HG03457 (cell line): ENCODE measurements at regions not wholly inside any gene's neighbourhood (a gene's known extent, or its start where the extent isn't known, plus 50 kb on each side); places are given as distances from the start of the nearest gene placed in this dataset.

Experiments used
- ATAC-seq: cut with Tn5 transposase; IDR thresholded peaks from one replicate; pipeline ENCODE4 v1.9.1; 2021; ENCODE audit warnings: moderate number of reproducible peaks; ENCODE audit not compliant: unreplicated experiment

DNA sequence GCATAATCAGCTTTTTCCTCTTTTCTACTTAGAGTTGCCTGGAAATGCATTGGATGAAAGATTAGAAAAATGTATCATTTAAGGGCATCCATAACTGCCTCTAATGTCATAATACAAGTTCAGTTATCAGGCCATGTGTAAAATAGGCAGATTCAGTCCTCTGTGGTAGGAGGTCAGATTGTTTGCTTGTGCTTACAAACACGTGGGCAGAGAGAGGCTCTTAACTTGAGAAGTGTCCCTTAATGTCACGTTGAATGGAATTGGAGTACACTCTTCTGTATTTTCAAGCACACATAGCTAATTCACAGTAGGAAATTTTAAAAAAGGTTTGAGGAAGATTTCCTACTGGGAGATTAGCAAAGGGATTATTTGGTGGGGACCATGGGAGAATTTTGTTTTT, 359.8 kb upstream of the MTPN start:
- ATAC-seq: no peak

DNA sequence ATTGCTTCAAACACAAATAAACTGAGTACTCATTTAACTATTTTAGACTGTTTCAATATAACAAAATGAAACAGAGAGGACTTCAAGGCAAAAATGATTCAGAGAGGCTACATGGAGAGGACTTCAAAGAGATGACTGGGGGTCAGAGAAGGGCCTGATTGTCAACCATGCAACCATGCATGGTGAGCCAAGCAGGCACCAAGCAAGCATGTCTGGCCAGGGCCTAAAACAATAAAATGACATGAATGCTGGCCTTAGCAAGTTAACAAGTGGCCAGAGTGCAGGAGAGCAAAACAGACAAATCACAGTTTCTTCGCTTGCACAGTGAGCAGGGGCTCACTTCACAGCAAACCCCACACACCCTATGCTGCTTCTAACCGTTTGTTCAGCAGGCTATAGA, 356.5 kb upstream of the MTPN start:
- ATAC-seq: no peak

- no peak for ATAC-seq
Measured at GRCh38 chr7:136326045-136326609, 349.0 kb upstream of the MTPN start.

DNA sequence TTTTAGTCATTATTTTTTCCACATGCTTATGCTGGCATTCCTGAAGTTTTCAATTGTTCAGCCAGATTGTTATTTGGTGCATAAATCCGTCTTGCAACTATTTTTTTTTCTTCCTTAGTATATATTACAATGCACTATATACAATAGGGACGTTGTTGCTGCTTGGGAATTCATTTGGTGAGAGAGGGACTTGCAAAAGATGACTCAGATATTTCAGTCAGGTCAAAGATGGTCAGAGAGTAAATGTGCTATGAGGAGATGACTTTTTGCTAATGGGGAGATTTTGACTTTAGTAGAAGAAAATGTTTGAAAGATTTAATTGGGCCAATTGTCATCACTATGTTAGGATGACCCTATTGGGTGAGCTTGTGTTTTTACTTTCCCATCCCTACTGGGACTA, 348.4 kb upstream of the MTPN start:
- ATAC-seq: no peak

DNA sequence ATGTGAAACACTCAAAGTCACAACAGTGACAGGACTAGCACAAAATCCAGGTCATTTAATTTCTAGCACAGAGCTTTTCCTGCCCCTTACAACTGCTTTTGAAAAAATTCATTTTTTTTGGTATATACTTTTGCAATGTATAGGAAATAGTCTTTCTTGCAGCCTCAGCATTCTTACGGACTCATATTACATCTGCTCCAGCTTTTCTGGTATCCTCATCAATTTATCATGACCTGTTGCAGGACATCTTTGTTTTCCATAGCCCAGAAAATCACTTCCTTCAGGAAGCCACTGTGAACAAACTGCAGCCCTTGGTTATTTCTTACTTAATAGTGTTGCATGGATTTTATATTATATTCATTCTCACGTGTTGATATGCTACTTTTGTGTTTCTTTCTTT, 347.9 kb upstream of the MTPN start:
- ATAC-seq: no peak

- ATAC-seq: no peak
Measured at GRCh38 chr7:136324073-136324704, 347.0 kb upstream of the MTPN start.

- ATAC-seq: peak; percentile 79
Measured at GRCh38 chr7:136312592-136312991, 335.4 kb upstream of the MTPN start.

DNA sequence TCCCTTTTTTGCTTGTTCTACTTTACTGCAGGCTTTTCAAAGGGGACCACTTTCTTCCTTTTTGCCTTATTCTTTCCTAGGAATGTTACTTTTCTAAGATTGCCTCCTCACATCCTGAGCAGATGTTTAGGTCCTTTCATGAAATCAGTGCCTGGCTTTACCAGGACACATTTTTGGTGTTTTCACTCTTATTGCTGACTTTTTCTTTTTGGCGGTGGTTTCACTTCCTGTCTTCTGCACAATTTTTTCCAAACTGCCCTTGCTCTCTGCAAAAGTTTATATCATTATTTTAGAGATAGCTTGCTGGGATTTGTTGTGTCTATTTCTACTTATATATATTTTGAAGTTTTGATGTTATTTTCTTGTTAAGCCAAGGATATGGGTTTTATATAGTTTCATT, 332.2 kb upstream of the MTPN start:
- ATAC-seq: no peak

DNA sequence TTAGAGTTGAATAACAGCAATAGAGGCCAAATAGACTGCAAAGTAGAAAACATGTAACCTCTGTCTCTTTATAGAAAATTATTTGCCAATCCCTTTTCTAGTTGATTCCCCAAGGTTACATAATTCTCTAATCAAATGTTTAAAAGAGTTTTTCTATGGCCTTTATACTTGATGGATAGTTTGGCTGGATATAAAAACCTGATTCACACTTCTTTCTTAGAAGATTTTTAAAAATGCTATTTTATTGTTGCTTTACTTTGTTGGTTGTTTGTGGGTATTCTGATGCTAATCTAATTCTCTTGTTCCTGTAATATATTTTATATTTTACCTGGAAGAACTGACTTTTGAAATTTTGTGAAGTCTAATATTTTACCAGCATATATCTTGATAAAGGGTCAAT, 331.1 kb upstream of the MTPN start:
- ATAC-seq: no peak

DNA sequence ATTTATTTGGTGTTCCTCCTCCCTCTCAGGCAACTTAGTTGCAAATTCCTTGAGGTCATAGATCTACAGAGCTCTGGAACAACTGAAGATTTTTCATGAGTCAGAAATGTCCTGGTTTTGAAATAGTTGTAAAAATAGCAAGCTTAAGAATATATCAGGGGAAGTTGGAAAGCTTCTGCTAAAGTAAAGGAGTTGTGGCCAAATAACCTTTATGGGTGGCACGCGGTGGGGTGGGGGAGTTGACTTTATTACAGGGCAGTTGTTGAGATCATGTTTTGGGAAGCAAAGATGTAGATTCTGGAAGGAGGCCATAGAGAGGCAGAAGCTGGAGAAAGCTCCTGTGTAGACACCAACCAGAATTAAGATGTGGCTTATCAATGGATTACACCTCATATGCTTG, 326.0 kb upstream of the MTPN start:
- no peak for ATAC-seq

DNA sequence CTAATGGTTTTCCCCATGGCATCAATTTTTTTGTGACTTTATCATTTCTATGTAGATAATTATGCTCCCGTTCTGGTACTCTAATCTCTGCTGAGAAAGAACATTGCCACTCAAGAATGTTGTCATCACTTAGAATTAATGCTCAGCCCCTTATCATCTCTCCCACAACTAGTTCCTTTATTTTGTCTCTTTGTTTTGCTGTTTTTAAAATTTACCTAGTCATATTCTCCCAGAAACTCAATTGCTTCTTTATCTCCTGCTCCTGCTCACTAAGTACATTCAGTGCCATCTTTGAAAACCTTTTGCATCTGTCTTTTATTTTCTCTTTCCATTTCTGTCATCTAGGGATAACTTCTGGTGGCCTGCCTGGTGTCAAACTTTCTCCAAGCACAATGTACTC, 324.9 kb upstream of the MTPN start:
- ATAC-seq: no peak

- no peak for ATAC-seq
Measured at GRCh38 chr7:136294977-136295376, 317.8 kb upstream of the MTPN start.

DNA sequence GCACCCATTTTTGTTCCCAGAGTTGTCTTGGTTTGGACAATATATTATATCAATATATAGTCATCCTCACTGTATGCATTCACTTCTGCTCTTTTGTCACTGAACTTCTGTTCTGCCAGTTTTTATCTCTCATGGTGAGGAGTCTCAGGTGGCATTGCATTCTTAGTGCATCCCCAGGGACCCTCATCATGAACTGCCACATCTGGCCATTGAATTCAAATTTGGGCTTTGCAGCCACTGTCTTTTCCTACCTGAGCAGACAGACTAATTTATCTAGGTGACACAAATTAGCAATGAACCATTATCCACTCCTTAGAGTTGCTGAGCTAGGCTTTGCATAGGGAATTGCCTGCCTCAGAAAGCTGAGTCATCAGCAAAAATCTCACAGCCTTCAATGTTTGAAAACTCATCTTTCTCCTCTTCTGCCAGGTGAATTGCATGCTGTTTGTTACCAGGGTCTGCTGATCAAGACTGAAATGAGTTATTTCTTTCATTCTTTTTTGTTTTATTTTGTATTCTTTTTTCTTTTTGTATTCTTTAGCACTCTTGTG, 316.8 kb upstream of the MTPN start:
- ATAC-seq: peak; percentile 9

DNA sequence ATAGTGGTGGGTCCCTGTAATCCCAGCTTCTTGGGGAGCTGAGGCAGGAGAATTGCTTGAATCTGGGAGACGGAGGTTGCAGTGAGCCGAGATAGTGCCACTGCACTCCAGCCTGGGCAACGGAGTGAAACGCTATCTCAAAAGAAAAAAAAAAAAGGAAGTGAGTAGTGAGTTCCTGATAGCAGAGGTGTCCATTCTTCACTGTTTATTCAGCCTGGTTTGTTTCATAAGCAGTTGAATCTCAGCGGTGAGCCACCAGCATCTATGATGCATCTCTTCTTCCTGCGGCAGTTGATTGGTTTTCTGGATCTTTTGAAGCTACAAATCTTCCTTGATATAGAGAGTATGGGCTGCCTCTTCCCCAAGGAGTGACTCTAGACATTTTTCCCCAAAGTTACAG, 316.1 kb upstream of the MTPN start:
- ATAC-seq: peak; percentile 96

GRCh38 chr7:136292365-136292764, 315.2 kb upstream of the MTPN start:
- ATAC-seq: no peak

DNA sequence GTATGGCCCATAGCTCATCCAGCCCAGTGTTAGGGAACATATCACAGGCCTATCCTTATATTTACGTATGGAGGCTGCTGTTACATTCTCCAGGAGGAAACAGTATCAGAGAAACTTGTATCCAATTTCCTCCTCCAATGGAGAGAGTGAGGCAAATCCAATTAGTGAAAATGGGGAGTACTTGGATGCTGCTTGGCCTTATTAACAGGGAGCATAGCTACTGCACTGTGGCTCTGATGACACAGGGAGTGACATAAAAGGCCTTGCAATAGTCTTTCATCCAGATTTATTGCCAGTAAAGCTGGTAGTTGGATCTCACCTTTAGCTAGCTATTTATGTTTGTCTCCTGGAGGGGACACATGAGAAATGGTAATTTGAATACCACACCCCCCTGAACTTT, 313.2 kb upstream of the MTPN start:
- ATAC-seq: no peak

DNA sequence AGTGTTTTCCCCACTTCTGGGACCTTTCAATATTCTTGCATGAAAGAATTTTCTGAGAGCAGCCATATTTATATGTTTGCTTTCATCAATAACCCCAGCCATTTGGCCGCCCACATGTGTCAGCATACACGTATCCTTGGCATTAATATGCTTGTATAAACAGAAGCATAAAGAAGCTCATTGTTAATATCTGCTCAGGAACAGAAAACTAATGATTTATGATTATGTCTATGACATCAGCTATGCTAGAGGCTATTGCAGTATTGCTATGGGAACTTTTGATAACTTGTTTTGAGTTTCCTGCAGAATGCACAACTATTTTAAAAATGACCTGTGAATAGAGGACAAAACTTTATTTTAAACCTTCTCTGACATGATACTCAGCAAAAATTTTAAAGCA, 300.9 kb upstream of the MTPN start:
- no peak for ATAC-seq

DNA sequence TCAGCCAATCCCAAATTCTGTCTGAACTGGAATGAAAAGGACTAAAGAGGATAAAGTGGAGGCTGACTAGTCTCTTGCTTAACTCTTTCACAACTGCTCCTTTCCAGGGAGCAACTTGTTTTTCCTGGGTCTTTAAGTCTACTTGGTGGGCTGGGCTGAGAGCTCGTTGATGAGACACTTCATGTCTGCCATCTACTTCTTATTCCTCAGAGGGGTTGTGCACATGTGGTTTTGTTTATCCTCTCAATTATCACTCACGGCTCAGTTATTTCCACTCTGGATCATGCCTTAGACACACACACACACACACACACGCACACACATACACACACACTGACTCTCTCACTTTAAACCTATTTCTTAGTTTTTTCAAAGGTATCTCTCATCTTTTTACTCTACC, 298.6 kb upstream of the MTPN start:
- no peak for ATAC-seq

DNA sequence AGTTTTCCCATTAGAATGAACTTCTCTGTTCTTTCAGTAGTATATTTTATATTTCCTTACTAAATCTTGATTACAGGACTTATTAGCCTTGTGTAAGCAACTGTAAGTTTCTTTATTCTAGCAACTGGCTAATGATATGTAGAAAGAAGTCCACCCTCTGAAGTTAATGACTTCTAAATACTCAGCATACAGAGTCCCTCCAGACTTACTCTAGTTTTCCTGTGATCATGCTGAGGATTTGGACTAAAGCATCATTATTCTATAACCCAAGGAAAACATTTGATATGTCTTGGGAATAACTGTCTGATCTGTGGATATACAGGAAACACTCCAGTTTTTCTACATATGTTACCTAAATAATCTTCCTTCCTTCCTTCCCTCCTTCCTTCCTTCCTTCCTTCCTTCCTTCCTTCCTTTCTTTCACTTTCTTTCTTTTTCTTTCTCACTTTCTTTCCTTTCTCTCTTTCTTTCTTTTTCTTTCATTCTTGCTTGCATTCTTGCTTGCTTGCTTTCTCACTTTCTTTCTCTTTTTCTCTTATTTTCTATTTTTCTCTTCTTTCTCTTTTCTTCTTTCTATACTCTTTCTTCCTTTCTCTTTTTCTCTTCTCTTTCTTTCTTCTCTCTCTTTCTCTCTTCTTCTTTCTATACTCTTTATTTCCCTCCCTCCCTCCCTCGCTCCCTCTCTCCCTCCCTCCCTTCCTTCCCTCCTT, 297.6 kb upstream of the MTPN start:
- ATAC-seq: no peak

- ATAC-seq: no peak
Measured at GRCh38 chr7:136272934-136273333, 295.8 kb upstream of the MTPN start.

DNA sequence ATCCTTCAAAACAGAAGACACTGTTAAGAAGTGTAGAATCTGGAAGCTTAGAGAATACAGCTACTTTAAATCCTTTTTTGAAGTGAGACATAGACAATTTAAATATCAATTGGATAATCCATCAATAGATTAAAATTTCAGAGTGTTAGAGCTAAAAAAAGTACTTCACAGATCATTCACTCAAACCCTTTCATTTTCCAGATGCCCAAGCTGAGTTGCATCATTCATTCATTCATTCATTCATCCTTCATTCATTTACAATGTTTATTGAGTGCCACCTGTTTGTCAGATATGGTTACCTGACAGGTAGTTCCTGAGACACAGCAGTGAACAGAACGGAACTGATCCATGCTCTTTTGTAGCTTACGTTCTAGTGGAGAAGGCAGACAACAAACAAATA, 290.7 kb upstream of the MTPN start:
- ATAC-seq: no peak

DNA sequence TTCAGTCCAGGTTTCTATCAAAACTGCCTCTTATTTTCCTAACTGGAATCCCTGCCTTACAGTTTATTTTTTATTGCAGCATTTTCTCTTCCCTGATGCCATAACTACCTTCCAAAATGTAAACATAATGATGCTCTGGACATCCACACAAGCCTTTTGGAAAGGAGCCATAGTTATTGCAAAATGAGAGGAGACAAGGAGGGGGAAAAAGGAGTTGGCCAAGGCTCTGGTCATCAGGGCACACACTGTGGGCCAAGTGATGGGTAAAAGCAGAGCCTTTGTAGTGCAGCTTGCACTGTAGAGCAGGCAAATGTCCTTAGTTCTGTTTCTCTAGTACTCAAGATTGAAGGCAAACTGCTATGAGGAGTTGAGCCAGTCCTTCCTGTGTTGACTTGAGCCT, 289.3 kb upstream of the MTPN start:
- no peak for ATAC-seq
